Cerebellar nuclear complex (tissue), 1 donor: ENCODE measurements at regions not wholly inside any gene's neighbourhood (a gene's known extent, or its start where the extent isn't known, plus 50 kb on each side); places are given as distances from the start of the nearest gene placed in this dataset.

Source experiments
- DNase-seq, 2 experiments: peaks; one replicate each; lab custom pipeline; 2025; lab: John Stamatoyannopoulos, UW

- no peak for DNase-seq
These were observed 86.3 kb upstream of the XCR1 start for GRCh38 chr3:46113608-46114007.

- no peak for DNase-seq
These were observed 85.7 kb upstream of the XCR1 start for GRCh38 chr3:46112984-46113383.

GRCh38 chr3:46112296-46112695, 85.0 kb upstream of the XCR1 start:
- no peak for DNase-seq

GRCh38 chr3:46110701-46111493, 83.6 kb upstream of the XCR1 start:
- DNase-seq: no peak

- DNase-seq: no peak
These were observed 80.4 kb upstream of the XCR1 start for GRCh38 chr3:46107682-46108081.

- DNase-seq: no peak
These were observed 78.1 kb upstream of the XCR1 start for GRCh38 chr3:46105306-46105919.

GRCh38 chr3:46104706-46105105, 77.4 kb upstream of the XCR1 start:
- DNase-seq: no peak

- DNase-seq: no peak
These were observed 75.5 kb upstream of the XCR1 start for GRCh38 chr3:46102780-46103130.

GRCh38 chr3:46102059-46102779, 74.9 kb upstream of the XCR1 start:
- no peak for DNase-seq

- DNase-seq: no peak
These were observed 73.5 kb upstream of the XCR1 start for GRCh38 chr3:46100812-46101211.

GRCh38 chr3:46098319-46098761, 71.1 kb upstream of the XCR1 start:
- DNase-seq: no peak

- no peak for DNase-seq
These were observed 70.5 kb upstream of the XCR1 start for GRCh38 chr3:46097691-46098241.

GRCh38 chr3:46096781-46097180, 69.5 kb upstream of the XCR1 start:
- no peak for DNase-seq

GRCh38 chr3:46096336-46096735, 69.1 kb upstream of the XCR1 start:
- no peak for DNase-seq

GRCh38 chr3:46095307-46095706, 68.0 kb upstream of the XCR1 start:
- DNase-seq: no peak

- no peak for DNase-seq
These were observed 67.2 kb upstream of the XCR1 start for GRCh38 chr3:46094506-46094905.

GRCh38 chr3:46093966-46094365, 66.7 kb upstream of the XCR1 start:
- no peak for DNase-seq

GRCh38 chr3:46093327-46093942, 66.2 kb upstream of the XCR1 start:
- DNase-seq: no peak

- DNase-seq: no peak
These were observed 65.4 kb upstream of the XCR1 start for GRCh38 chr3:46092702-46093080.

- DNase-seq: no peak
These were observed 64.7 kb upstream of the XCR1 start for GRCh38 chr3:46091741-46092701.

GRCh38 chr3:46091046-46091445, 63.8 kb upstream of the XCR1 start:
- no peak for DNase-seq
